ENCODE measurements at regions not wholly inside any gene's neighbourhood (a gene's known extent, or its start where the extent isn't known, plus 50 kb on each side); places are given as distances from the start of the nearest gene placed in this dataset.
"Not testable (repeated sequence)": the region's sequence is repeated elsewhere in the genome, so short reads cannot be mapped to it uniquely, and the experiment has no call there.

DNA sequence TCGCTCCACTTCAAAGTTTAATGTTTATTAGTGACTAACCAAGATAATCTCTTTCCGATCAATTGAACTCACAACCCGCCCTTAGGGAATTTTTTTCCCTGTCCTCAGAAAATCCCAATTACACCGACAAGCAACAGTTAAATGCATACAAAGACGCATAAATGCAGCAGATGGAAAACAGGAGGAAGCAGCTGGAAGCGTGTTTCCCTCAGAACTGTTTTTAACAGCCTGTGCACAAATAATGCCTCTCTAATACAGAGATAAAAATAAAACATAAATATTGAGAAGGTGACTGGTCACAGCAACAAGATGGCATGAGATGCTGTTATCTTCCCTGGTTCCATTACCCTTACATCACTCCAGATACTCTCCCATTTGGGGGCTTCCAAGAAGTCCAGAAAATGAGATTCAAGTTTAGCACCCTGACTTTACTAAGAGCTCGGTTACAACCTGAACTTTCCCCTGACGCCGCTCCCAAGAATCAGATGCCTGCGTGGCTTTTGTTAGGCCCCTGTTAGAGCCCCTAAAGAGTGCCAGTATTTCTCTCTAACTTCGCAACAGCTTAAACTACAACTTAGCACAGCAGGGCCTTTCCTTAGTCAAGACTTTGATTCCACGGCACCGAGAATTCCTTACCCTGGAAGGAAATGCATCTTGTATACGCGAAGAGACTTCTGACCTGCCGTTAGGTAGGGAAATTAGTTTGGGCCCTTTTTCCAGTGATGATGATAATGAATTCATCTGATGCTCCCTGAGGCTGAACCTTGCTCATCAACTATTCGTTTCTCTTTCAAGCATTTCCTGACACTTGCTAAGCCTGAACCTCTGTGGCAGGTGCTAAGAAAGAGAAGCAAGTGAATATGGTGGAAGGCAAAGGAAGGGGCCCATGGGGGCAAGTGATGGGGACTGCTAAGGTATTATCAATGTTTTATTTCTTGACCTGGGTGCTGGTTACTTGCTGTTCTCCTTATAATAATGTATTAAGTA, 137.7 kb upstream of the SMYD2 start:
- DNase-seq = no peak

DNA sequence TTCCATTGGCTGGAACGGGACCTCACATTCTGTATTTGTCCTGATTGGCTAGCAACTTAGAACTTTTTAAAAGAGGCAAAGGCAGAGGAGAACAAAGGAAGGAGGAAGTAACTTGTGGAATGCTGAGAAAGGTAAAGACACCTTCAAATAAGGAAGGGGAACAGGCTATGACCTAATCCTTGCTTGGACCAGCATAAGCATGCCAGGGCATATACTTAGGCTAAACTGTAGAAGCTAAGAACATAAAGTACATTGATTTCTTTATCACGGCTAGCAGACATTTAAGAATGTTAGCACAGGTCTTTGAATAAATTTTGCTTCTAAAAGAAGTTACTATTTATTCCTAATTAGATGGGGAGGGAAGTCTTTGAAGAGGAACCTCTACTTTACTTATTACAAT, 136.4 kb upstream of the SMYD2 start:
- not testable (repeated sequence) for DNase-seq

DNA sequence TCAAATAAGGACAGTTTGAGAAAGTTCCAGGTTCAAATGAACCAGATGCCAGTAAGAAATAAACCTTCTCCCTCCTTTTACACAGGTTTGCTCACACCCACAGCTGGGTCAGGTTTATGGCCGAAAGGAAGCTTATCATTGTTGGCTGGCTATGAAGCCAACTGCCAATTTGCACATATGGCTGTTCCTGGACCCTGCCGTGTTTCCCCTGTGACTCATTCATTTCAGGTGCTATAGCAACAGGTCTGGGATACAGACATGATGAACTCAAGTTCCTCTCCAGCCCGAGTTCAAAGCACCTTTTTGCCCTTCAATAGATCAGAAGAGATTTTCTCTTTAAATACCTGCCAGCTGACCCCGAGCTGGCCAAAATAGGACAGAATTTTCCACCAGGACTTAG, 134.4 kb upstream of the SMYD2 start:
- peak; percentile 65 for DNase-seq

DNA sequence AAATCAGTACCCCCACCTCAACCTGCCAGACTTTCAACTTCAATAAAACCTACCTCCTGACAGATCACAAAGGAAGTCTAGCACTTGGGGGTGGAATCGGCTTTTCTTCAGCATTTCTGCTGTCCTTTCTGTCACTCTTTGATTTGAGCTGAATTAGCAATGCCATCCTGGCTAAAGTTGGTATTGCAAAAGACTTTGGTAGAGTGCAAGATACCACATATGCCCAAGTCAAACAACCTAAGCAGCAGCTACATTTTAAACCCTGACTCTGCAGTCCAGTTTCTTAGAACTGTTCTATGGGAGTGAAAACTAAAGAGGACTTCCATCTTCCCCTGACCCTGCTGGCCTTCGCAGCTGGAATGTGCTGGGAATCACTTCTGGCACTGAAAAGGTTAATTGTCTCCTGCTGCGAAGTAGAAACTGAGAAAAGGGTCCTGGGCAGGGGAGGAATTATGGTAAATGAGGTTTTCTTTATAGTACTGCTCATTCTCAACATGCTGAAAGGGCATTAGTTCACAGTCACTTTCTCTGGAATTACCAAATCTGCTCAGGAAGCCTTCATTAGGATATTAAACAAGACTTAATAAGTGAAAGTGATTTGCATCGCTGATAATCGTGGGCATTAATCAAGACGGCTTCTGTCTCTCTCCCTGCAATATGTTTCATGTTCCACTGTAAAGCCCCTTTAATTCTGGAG, 126.2 kb upstream of the SMYD2 start:
- DNase-seq = no peak

DNA sequence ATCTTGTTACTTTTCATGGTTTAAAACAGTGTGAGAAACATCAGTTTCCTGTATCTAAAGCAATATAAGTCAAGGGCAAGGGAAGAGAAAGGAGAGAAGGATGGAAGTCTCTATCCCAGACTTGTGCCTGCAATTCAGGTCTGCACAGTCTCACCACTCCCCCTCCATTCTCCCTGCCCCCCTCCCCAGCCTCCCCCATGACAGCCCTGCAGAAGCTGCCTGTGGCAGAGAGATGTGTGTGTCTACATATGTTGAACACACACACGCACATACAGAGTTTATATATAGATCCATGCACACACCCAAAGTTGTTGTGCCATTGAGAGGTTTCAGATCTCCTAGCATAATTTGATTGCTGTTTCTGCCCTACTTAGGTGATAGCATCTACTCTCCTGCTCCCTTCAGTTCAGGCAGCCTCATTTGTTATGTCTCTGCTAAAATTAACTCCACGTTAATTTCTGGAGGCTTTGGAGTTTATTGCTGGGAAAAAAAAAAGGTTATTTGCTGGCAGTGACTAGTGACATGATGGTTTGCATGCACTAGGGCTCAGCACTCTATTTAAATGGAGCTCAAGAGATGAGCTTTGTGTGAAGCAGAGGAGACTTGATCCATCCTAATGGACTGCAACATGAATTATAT, 124.9 kb upstream of the SMYD2 start:
- DNase-seq = peak; percentile 63

DNA sequence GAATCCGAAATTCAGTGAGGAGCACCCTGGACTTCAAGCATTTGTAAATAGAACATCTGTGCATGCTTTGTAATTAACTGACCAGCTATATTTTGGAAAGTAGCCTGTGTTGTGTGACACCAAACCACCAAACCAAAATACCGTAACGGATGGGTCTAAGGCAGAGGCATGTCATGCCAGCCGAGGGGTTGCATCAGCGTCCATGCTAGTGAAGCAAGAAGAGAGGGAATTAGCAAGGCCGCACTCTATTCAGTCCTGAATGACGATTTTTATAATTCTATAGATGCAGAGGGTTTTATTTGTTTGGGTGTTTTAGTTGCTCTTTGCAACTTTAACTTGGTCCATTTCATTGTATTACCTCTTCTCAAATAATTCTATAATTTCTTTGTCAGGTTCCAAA, 116.8 kb upstream of the SMYD2 start:
- DNase-seq = no peak

DNA sequence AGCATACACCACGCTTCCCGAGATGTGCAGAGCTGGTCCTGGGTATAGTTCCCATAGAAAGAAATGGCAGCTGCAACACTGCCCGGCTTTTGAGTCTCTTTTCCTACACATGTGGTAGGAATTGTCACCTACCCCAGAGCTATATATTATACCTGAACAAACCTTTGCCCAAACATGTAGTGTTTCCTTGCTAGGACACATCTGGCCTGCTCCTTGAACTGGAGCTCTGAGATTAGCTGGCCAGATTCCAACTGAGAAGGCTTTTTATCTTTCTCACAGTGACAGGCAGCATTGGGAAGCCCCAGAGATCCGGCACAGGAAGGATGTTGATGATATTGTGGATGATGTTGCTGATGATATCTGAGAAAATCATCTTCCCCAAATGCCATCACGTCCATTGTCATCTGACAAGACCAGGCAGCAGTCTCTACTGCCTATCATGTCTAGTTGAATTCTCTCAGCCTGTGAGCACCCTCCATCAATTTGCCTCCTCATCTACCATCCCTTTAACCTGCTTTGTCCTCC, 115.0 kb upstream of the SMYD2 start:
- no peak for DNase-seq

DNA sequence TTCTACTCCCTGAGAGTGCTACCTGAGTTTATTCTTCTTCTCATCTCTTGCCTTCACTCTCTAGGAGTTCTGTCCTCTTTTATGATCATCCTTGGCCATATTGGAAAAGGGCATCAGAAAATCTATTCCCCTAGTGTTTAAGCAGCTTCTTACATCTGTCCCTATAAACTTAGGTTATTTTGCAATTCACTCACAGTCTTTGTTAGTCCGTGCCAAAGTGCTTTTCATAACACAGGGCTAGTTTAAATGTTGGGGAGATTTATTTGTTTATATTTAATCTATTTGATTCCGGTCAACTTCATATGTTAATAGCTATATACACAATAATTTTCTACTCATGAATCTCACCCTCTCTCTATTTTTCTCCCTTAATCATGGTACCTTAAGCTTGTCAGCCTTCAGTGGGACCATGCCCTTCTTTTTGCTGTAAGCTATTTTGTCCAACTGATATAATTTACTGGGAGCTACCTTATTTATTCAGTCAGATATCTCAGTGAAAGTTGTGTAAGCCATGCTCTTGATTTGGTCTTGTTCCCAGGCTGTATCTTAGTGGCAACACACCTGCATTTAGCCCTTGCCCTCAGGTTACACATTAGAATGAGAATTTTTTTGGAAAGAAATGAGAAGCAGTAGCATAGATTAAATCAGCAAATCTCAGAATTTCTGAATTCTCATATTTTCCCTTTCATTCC, 106.3 kb upstream of the SMYD2 start:
- no peak for DNase-seq

DNA sequence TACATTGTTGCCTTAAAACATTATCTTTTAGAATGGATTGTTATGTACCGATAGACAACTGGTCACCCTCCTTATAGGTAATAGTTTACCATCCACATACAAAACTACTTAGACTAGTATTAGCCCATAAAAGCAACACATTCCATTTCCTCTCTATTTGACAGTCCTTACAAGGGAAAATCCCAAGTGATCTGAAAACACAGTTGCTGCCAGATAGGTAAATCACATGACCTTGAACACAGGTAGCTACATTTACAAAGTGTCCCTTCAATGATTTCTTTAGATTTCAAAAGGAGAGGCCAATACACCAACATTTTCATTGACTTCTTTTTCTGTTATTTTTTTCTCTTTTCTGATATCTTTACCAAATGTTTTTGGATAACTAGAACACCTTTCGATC, 102.9 kb upstream of the SMYD2 start:
- DNase-seq = no peak

DNA sequence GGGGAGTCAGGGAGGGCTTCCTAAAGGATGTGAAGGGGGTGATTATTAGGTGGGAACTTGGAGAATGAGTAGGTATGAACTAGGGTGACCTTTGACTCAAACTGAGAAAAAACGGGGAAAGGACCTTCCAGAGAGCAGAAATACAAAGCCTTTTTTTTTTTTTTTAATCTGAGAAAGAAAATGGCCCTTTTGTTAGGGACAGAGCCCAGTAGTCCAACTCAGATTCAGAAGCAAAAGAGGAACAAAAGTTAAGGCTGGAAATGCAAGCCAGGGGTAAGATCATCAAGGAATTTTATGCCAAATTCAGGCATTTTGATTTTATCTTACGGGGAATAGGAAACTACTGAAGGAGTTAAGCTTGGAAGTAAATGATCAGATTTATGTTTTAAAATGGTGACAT, 96.0 kb upstream of the SMYD2 start:
- DNase-seq = no peak

DNA sequence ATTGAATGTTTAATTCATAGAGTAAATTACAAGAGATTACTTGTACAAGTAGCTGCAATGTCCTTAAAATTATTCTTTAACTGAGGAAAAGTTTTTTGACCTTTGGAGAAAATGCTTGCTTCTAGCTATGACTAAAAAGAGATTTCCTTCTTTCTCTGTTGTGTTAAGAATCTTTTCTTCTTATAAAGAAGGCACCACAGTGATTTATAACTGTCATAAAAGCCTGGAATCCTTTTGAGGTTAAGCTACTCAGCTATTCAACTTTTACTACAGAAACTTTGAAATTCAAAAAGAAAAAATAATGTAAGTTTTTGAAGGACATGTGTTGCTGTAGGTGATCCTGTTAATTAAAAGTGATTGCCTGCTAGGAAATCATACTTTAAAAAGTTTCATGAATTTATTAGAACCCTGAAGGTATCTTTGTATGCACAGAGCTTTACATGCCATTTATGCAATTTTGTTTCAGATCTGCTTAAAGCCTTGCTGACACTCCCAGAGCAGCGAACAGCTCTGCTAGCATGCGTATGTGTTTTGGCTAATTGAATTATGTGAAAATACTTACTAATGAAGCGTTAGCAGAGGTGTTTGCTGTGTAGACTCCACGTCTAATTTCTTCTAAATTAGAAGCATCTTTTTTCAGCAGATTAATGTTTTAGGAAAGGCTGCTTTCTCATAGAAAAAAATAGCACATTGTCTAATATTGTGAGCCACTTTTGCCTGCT, 94.7 kb upstream of the SMYD2 start:
- DNase-seq = no peak

DNA sequence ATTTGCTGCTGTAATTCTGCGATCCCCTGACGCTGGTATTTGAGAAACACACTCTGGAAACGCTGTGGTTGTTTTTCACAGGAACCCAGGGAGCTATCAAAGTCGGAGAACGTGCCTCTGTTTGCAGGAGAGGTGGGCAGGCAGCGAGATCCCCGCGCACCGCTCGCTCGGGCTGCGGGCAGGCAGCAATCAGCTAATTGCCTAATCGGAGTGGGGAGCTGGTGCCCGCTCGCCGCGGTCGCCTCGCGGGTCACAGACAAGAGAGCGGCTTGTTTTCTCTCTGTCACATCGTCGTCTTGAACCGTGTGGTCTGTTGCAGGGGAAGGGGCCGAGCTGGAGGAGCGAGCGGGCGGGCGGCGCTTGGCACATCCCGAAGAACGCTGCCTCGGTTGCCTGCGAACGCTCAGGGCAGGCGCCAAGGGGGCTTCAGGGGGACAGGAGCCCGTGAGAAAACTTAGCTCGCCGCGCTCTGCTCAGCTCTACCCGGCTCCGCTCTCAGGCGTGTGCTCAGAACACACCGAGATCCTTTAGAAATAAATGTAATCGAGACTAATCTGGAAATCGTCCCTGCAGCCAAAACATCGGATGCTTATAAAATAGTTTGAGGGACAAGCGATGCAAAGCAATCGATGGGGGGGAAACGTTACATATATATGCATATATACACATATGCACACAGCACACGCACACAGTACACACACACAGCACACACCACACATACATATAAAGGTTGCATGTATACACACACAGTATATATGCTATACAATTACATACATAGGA, 93.6 kb upstream of the SMYD2 start:
- DNase-seq = peak; percentile 75

DNA sequence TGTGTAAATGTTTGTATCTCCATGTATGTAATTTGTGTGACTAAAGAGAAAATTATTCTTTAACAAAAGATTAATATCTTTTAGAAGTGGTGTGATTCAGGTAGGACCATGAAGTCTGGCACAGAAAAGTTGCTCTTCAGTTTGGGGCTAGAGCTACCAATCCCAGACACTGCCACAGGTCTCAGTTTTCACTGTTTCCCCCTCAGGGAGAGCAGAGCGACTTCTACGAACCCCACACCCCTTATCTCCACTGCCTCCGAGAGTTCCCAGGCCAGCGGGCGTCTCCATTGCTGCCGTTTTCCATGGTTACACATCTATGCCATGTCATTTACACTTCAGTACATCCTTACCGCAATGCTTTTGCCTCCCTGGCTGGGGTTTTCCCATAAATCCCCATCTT, 93.0 kb upstream of the SMYD2 start:
- no peak for DNase-seq

DNA sequence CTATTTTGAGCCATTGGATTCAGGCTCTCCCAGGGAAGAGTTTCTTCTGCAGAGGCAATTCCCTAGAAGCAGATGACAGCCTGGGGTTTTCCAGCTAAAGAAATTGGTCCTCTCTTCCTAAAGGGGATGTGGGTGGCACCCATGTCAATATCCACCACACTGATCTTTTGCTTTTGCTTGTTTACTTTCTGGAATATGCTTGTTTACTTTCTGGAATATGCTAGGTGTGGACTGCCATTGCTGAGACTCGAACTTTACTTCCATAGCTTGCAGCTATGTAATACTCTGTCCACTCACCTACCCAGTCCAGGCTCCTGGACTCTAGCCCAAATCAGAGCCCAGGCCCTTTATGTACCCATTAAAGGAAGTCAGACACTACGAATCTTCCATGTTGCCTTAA, 92.1 kb upstream of the SMYD2 start:
- no peak for DNase-seq

DNA sequence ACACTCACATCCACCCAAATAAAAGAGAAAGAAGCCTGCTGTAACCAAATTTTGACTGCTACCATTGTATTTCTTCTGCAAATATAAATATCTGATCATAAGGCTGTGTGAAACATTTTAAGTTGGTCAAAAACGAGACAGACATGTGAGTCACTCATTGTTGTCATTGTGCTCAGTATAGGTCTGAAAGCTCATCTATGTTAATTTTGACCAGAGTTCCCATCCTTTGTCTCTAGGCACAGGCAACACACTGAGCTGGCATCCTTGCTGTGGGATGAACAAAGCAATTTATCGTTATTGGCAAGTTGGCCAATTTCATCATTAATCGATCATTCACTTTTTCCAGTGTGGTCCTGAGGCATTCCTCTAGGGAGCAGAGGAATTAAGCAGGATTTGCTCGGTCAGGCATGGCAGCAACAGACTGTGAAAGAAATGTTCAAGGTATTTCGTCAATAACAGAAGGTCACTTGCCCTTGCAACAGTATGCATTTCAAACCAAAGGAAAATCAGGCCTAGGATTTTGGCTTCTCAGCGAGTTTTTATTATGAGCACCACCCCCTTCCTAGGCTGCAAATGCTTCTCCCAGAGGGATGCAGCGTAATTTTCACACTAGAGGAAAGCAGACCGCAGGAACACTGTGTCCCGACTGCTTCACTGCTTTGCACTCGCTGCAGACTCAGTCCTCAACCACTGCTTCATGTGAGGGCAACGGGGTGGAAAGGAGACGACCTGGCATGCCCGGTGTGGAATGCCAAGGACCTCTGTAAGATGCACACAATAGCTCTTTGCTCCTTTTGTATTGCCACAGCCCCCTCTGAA, 87.9 kb upstream of the SMYD2 start:
- no peak for DNase-seq

DNA sequence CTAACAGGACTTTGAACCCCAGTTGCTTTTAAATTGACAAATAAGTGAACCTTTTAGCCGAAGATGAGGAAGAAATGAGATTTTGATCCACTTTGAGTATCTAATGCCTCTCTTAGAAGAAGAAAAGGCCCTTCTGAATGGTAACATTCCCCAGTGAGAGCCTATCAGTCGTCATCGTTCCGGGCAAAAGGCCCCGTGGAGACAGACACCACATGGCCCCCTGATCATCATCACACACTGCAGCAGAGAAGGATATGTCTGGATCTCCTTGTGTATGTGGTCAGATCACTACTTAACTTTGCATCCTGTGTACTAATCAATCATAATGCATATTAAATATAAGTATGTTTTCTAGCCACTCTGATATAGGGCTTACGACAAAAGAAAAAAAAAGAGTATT, 87.3 kb upstream of the SMYD2 start:
- no peak for DNase-seq

DNA sequence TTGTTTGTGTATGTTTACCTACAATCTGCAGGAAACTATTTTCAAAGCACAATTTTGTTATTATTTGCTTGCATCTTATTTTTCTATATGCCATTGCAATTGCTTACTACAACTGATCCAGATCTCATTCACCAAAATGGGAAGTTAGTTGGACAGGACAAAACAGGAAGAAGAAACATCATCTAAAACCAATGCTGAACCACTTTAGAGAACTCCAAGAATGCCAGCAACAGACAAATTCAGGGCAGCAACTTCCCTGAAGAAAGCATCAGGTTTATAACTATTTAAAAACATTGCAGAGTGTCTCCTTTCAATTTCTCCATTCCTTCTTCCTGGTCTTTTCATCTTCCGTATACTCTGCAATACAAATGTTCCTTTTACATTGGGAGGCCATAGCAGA, 82.4 kb upstream of the SMYD2 start:
- no peak for DNase-seq

DNA sequence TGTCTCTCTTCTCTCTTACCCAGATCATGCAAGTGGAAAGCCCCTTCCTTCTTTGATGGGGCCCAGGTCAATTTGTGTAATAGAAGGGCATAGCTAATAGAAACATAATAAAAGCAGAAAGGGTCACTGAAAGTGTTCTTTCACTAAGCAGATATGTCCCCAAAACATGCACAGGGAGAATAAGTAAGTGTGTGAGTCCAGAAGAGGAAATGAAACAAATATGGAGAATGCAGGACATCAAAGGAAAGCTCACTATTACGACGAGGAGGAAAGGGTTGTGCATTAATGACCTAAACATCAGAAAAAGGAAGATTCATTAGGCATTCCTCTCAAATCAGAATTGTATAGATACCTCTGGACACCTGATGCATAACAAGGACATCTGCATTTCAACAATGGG, 81.4 kb upstream of the SMYD2 start:
- DNase-seq = no peak

DNA sequence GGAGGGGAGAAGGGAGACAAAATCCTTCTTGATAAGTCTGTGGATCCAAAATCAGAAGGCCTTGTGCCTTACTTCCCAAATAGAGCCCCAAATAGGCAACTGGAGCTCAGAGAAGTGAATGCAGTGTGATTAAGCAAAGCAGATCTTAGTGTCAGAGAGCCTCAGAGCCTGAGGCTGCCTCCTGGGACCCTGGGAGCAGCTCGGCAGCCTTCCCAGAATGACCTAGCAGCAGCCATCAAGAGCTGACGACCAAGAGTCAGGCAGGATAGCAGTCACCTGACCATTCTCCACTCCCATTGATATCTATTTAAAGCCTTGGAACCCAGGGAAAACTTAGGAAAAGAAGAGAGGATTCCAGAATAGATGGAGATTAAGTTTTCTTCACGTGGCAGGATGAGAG, 78.0 kb upstream of the SMYD2 start:
- no peak for DNase-seq

DNA sequence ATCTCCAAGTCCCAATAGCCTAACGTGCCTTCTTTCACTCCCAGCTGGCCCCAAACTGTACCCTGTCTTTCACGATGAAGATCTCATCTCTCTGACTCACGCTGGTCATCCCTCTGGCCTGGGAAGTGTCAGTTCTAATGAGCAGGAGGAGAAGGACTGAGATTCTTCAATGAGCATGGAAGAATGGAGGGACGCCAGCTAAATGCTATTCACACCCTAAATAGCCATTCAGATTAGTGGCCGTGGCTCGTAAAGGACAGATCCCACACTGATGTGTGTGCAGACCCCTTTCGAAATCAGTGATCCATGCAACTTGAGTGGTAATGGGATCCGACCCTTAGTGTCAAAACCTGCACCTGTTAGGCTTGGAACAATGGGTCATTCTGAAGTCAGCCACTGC, 75.9 kb upstream of the SMYD2 start:
- DNase-seq = no peak

DNA sequence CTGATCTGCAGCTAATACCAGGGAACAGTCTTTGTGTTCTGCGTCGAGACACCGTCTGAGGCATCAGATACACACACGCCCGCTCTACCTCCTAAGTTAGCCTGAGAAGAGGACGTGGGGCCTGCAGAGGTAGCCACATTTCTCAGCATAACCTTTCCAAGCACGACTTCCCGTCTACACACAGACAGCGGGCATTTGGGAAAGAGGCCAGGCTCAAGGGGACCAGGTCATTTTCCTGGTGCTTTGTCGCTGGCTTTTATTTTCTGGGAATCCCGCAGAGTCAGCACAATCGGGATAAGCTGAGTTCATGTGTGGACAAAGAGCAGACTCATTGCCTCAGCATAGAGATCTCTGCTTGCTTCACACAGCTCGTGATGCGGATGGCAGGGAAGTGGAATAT, 72.5 kb upstream of the SMYD2 start:
- no peak for DNase-seq

Measured in islet precursor cell (in vitro differentiated cells).